Hippocampal formation (tissue), 2 donors: ENCODE measurements at regions not wholly inside any gene's neighbourhood (a gene's known extent, or its start where the extent isn't known, plus 50 kb on each side); places are given as distances from the start of the nearest gene placed in this dataset.

Experiments used
- DNase-seq, 2 donors: peaks; one replicate each; lab custom pipeline; 2025; lab: John Stamatoyannopoulos, UW

GRCh38 chr11:121794671-121795141, 321.3 kb downstream of the BLID start:
- peak; percentile 31 to 52 for DNase-seq

GRCh38 chr11:121793916-121794315, 322.1 kb downstream of the BLID start:
- no peak for DNase-seq

GRCh38 chr11:121793291-121793690, 322.7 kb downstream of the BLID start:
- no peak for DNase-seq

- DNase-seq, result no peak
These were observed 323.8 kb downstream of the BLID start for GRCh38 chr11:121792185-121792584.

- no peak for DNase-seq
These were observed 325.6 kb downstream of the BLID start for GRCh38 chr11:121790430-121790829.

- no peak for DNase-seq
These were observed 328.2 kb upstream of the SORL1-AS1 start for GRCh38 chr11:121780971-121781370.

- no peak for DNase-seq
These were observed 324.3 kb upstream of the SORL1-AS1 start for GRCh38 chr11:121777056-121777455.

- no peak for DNase-seq
These were observed 322.5 kb upstream of the SORL1-AS1 start for GRCh38 chr11:121775276-121775675.

GRCh38 chr11:121773076-121773475, 320.3 kb upstream of the SORL1-AS1 start:
- no peak for DNase-seq

GRCh38 chr11:121770939-121771595, 318.3 kb upstream of the SORL1-AS1 start:
- DNase-seq, result no peak

GRCh38 chr11:121769191-121769590, 316.4 kb upstream of the SORL1-AS1 start:
- DNase-seq, result no peak

- DNase-seq, result peak in 1 of 2 donors; percentile 13
These were observed 314.7 kb upstream of the SORL1-AS1 start for GRCh38 chr11:121767433-121767832.

GRCh38 chr11:121766991-121767390, 314.2 kb upstream of the SORL1-AS1 start:
- DNase-seq, result no peak

- no peak for DNase-seq
These were observed 313.4 kb upstream of the SORL1-AS1 start for GRCh38 chr11:121766166-121766565.

GRCh38 chr11:121763526-121763925, 310.8 kb upstream of the SORL1-AS1 start:
- no peak for DNase-seq

GRCh38 chr11:121762820-121763219, 310.1 kb upstream of the SORL1-AS1 start:
- no peak for DNase-seq

- no peak for DNase-seq
These were observed 308.4 kb upstream of the SORL1-AS1 start for GRCh38 chr11:121761186-121761585.

GRCh38 chr11:121757480-121758125, 304.8 kb upstream of the SORL1-AS1 start:
- no peak for DNase-seq

- no peak for DNase-seq
These were observed 303.1 kb upstream of the SORL1-AS1 start for GRCh38 chr11:121755906-121756305.

GRCh38 chr11:121755191-121755590, 302.4 kb upstream of the SORL1-AS1 start:
- no peak for DNase-seq

GRCh38 chr11:121754598-121754997, 301.8 kb upstream of the SORL1-AS1 start:
- DNase-seq, result no peak

GRCh38 chr11:121749691-121750090, 296.9 kb upstream of the SORL1-AS1 start:
- no peak for DNase-seq

- no peak for DNase-seq
These were observed 295.3 kb upstream of the SORL1-AS1 start for GRCh38 chr11:121748068-121748467.

- no peak for DNase-seq
These were observed 290.5 kb upstream of the SORL1-AS1 start for GRCh38 chr11:121743285-121743684.
